Fibroblast of pulmonary artery (primary cell): ENCODE measurements at regions not wholly inside any gene's neighbourhood (a gene's known extent, or its start where the extent isn't known, plus 50 kb on each side); places are given as distances from the start of the nearest gene placed in this dataset.

Source experiments
- DNase-seq: peaks from one replicate; pipeline ENCODE4 v3.0.0-alpha.2; 2010; ENCODE audit warnings: low read depth
- H3K4me3 ChIP-seq: replicated peaks from 2 replicates; pipeline ENCODE4 v1.5.1; 2011; ENCODE audit warnings: low read depth, mild to moderate bottlenecking, control low read depth, low read length, moderate library complexity
- CTCF ChIP-seq: IDR thresholded peaks from 2 replicates; pipeline ENCODE4 v1.5.1; 2011; ENCODE audit warnings: mild to moderate bottlenecking, control low read depth, low read length, inconsistent platforms; ENCODE audit errors: missing control alignments

GRCh38 chr2:59963157-59963556 is 590.3 kb downstream of the BCL11A start:
- no peak for DNase-seq
- H3K4me3 ChIP-seq, result no peak overlapping the region
- TF ChIP-seq CTCF, result no peak

- no peak for TF ChIP-seq CTCF
- no peak overlapping the region for H3K4me3 ChIP-seq
- no peak for DNase-seq
These were observed 591.7 kb downstream of the BCL11A start for GRCh38 chr2:59961746-59962145.

GRCh38 chr2:59959944-59960343 is 593.5 kb downstream of the BCL11A start:
- no peak overlapping the region for H3K4me3 ChIP-seq
- no peak for DNase-seq
- no peak for TF ChIP-seq CTCF

- no peak overlapping the region for H3K4me3 ChIP-seq
- no peak for DNase-seq
- no peak for TF ChIP-seq CTCF
These were observed 596.0 kb downstream of the BCL11A start for GRCh38 chr2:59957504-59957903.

GRCh38 chr2:59956981-59957380 is 596.5 kb downstream of the BCL11A start:
- TF ChIP-seq CTCF, result no peak
- no peak overlapping the region for H3K4me3 ChIP-seq
- no peak for DNase-seq

GRCh38 chr2:59947917-59948541 is 605.4 kb downstream of the BCL11A start:
- H3K4me3 ChIP-seq, result no peak overlapping the region
- DNase-seq, result no peak

More at GRCh38 chr2:59947917-59948541, 605.4 kb downstream of the BCL11A start:
- TF ChIP-seq CTCF, result no peak
